ENCODE measurements at regions not wholly inside any gene's neighbourhood (a gene's known extent, or its start where the extent isn't known, plus 50 kb on each side); places are given as distances from the start of the nearest gene placed in this dataset.

DNA sequence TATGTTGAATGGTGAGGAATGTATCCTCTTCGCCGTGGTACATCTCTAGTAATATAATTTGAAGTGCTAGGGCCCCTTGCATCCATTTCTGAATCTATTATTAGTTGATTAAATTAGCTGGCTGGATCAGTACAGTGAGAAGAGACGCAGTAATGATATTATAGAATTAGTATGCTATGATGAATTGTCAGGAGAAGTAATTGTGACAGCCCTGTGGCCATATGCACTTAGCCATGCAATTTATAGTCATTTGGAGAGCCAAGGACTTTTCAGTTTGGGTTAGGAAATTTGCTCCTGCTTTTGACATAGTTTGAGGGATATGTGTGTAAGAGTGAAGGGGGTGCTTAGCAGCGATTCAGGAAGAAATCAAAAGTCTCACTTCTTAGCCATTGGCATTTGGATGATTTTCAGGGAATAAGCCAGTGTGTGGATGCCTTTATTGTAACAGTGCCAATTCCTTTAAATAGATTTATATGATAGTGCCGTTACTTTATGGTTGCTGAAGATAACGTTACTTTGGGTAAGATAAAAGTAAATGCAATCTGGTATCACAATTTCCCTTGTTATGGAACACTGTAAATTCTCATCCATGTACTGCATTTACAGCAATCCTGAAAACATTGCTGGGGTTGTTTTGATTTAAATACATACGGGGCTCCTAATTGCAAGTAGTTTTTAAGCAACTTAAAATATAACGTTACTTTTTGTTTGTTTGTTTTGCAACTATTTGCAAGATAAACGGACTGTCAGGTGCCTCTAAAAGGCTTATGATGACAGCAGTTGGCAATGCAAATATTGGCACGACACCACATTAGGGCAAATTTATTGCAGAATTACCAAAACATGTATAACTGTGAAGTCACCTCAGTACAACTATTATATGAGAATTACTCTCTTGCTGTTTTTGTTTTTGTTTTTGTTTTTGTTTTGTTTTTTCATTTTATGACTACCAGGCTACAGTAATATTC is 875.4 kb upstream of the WWC1 start:
- TF ChIP-seq, protein P1, sequence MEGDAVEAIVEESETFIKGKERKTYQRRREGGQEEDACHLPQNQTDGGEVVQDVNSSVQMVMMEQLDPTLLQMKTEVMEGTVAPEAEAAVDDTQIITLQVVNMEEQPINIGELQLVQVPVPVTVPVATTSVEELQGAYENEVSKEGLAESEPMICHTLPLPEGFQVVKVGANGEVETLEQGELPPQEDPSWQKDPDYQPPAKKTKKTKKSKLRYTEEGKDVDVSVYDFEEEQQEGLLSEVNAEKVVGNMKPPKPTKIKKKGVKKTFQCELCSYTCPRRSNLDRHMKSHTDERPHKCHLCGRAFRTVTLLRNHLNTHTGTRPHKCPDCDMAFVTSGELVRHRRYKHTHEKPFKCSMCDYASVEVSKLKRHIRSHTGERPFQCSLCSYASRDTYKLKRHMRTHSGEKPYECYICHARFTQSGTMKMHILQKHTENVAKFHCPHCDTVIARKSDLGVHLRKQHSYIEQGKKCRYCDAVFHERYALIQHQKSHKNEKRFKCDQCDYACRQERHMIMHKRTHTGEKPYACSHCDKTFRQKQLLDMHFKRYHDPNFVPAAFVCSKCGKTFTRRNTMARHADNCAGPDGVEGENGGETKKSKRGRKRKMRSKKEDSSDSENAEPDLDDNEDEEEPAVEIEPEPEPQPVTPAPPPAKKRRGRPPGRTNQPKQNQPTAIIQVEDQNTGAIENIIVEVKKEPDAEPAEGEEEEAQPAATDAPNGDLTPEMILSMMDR (IDR thresholded peaks at IDR 0.05; ENCODE audit: low read depth, low read length, missing input control), result no peak
- TF ChIP-seq JUND (IDR thresholded peaks at IDR 0.05), result peak; percentile 21 to 22
- TF ChIP-seq, protein P2, sequence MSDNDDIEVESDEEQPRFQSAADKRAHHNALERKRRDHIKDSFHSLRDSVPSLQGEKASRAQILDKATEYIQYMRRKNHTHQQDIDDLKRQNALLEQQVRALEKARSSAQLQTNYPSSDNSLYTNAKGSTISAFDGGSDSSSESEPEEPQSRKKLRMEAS (IDR thresholded peaks at IDR 0.05), result no peak
- peak in 1 of 2 donors; percentile 46 for TF ChIP-seq RXRA (IDR thresholded peaks at IDR 0.05)
- TF ChIP-seq SP1 (IDR thresholded peaks at IDR 0.05), result no peak
- TF ChIP-seq, protein P3, sequence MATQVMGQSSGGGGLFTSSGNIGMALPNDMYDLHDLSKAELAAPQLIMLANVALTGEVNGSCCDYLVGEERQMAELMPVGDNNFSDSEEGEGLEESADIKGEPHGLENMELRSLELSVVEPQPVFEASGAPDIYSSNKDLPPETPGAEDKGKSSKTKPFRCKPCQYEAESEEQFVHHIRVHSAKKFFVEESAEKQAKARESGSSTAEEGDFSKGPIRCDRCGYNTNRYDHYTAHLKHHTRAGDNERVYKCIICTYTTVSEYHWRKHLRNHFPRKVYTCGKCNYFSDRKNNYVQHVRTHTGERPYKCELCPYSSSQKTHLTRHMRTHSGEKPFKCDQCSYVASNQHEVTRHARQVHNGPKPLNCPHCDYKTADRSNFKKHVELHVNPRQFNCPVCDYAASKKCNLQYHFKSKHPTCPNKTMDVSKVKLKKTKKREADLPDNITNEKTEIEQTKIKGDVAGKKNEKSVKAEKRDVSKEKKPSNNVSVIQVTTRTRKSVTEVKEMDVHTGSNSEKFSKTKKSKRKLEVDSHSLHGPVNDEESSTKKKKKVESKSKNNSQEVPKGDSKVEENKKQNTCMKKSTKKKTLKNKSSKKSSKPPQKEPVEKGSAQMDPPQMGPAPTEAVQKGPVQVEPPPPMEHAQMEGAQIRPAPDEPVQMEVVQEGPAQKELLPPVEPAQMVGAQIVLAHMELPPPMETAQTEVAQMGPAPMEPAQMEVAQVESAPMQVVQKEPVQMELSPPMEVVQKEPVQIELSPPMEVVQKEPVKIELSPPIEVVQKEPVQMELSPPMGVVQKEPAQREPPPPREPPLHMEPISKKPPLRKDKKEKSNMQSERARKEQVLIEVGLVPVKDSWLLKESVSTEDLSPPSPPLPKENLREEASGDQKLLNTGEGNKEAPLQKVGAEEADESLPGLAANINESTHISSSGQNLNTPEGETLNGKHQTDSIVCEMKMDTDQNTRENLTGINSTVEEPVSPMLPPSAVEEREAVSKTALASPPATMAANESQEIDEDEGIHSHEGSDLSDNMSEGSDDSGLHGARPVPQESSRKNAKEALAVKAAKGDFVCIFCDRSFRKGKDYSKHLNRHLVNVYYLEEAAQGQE (IDR thresholded peaks at IDR 0.05), result no peak
- no peak for TF ChIP-seq FOXA1 (IDR thresholded peaks at IDR 0.05)
- no peak for TF ChIP-seq RAD21 (IDR thresholded peaks at IDR 0.05)
- TF ChIP-seq, protein P4, sequence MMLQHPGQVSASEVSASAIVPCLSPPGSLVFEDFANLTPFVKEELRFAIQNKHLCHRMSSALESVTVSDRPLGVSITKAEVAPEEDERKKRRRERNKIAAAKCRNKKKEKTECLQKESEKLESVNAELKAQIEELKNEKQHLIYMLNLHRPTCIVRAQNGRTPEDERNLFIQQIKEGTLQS (IDR thresholded peaks at IDR 0.05), result no peak
- TF ChIP-seq HNF4A (conservative IDR thresholded peaks at IDR 0.05), result peak in 1 of 2 donors; percentile 27
- no peak for TF ChIP-seq TAF1 (conservative IDR thresholded peaks at IDR 0.05)
- TF ChIP-seq, protein P5, sequence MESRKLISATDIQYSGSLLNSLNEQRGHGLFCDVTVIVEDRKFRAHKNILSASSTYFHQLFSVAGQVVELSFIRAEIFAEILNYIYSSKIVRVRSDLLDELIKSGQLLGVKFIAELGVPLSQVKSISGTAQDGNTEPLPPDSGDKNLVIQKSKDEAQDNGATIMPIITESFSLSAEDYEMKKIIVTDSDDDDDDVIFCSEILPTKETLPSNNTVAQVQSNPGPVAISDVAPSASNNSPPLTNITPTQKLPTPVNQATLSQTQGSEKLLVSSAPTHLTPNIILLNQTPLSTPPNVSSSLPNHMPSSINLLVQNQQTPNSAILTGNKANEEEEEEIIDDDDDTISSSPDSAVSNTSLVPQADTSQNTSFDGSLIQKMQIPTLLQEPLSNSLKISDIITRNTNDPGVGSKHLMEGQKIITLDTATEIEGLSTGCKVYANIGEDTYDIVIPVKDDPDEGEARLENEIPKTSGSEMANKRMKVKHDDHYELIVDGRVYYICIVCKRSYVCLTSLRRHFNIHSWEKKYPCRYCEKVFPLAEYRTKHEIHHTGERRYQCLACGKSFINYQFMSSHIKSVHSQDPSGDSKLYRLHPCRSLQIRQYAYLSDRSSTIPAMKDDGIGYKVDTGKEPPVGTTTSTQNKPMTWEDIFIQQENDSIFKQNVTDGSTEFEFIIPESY (IDR thresholded peaks at IDR 0.05), result no peak
- TF ChIP-seq EGR1 (IDR thresholded peaks at IDR 0.05; ENCODE audit: low read depth in 2 of 2), result no peak

Data from liver (tissue), 3 donors.